ENCODE measurements at regions not wholly inside any gene's neighbourhood (a gene's known extent, or its start where the extent isn't known, plus 50 kb on each side); places are given as distances from the start of the nearest gene placed in this dataset.

DNA sequence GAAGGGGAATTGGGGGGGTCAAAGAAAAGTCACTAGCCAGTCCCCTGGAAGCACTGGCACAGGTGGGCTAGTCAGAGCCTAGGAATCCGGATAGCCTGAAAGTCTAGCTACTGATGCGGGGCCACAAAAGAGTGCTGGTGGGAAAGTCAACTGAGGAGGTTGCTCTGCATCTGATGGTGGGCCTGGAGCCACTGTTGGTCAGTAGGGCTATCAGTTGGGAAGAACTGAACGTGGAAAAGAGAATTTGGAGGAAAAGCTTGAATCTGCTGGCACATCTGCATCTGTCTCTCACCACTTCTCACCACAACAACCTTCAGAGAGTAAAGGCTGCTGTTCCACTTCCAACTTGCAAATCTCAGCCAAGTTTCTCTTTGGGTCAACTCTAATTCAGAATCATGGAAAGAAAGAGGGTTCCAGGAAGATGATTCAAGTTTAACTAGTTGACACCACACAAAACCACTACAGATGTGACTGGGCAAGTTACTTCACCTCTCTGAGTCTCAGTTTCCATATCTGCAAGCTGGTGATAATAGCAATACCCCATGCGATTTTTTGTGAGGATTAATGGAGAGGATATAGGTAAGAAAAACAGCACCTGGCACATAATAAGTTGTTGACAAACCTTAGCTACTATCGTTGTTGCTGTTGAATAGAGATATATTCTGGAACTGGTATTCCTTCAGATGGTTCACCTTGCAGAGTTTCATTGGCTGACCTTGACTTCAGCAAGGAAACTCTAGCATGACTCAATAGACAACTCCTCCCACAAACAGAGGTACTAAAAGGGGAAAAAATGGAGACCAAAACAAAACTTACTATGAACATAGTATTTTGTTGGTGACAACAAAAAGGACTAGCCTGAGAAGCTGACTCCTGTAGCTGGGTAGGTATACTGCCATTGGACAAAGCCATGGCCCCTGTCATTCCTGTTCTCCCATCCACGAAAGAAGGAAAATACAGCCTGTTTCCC lies 280.2 kb upstream of the STT3B start:
- no peaks in the 10 kb centered on the region for H3K4me1 Mint-ChIP-seq
- intact Hi-C loops (cut with micrococcal nuclease) = no loop called here
- DNase-seq (no peak), ATAC-seq (ENCODE audit: low read depth) (no peak)
- no peaks in the 10 kb centered on the region for H3K36me3 Mint-ChIP-seq (ENCODE audit: low read depth)
- peaks cover 3% of the 10 kb centered on the region for H3K27me3 Mint-ChIP-seq
- H3K27ac Mint-ChIP-seq = no peak overlapping the region
- ChIA-PET POLR2A (no interaction called here), CTCF (no interaction called here)
- TF ChIP-seq, protein P1, sequence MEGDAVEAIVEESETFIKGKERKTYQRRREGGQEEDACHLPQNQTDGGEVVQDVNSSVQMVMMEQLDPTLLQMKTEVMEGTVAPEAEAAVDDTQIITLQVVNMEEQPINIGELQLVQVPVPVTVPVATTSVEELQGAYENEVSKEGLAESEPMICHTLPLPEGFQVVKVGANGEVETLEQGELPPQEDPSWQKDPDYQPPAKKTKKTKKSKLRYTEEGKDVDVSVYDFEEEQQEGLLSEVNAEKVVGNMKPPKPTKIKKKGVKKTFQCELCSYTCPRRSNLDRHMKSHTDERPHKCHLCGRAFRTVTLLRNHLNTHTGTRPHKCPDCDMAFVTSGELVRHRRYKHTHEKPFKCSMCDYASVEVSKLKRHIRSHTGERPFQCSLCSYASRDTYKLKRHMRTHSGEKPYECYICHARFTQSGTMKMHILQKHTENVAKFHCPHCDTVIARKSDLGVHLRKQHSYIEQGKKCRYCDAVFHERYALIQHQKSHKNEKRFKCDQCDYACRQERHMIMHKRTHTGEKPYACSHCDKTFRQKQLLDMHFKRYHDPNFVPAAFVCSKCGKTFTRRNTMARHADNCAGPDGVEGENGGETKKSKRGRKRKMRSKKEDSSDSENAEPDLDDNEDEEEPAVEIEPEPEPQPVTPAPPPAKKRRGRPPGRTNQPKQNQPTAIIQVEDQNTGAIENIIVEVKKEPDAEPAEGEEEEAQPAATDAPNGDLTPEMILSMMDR (IDR thresholded peaks at IDR 0.05) = no peak
- no peaks in the 10 kb centered on the region for H3K9me3 Mint-ChIP-seq
- H3K4me3 Mint-ChIP-seq = no peak overlapping the region

DNA sequence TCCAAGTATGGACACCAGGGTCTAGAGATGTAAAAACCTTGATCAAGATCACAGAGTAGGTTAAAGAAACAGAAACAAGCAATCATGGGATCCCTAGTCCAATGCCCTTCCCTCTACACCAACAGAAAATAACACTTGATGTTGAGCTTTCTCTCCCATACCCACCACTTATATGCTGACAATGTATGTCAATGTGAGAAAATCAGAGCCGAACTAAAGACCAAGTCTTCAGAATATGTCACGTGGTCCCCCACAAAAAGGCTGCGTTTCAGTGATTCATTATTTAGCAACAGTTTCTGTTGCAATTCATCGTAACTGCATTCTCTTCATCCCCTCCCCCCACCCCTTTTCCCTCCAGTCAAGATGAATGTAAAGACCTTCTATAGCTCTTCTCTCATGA lies 278.9 kb upstream of the STT3B start:
- ChIA-PET CTCF (no interaction called here), POLR2A (no interaction called here)
- no peak for ATAC-seq (ENCODE audit: low read depth)
- H3K27ac Mint-ChIP-seq = no peak overlapping the region
- no peaks in the 10 kb centered on the region for H3K4me1 Mint-ChIP-seq
- no peaks in the 10 kb centered on the region for H3K9me3 Mint-ChIP-seq
- no peak overlapping the region for H3K4me3 Mint-ChIP-seq
- intact Hi-C loops (cut with micrococcal nuclease) = no loop called here
- TF ChIP-seq, protein P1 (IDR thresholded peaks at IDR 0.05) = no peak
- peaks cover 3% of the 10 kb centered on the region for H3K27me3 Mint-ChIP-seq
- DNase-seq = no peak
- no peaks in the 10 kb centered on the region for H3K36me3 Mint-ChIP-seq (ENCODE audit: low read depth)

DNA sequence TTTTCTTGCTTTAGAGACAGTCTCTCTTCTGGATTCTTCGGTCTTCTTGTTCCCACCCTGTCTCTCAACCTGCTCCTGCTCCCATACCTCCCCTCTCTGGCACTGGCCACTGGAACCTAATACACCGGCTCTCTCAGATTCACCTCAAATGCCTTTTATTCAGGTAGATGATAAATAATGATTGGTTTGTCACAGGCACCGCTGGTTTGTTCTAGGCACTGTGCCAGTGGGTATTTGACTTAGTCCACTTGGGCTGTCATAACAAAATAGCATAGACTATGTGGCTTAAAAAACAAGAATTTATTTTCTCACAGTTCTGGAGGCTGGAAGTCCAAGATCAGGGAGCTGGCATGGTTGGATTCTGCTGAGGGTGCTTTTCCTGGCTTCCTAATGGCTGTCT lies 278.2 kb upstream of the STT3B start:
- no peaks in the 10 kb centered on the region for H3K9me3 Mint-ChIP-seq
- no peak overlapping the region for H3K27ac Mint-ChIP-seq
- intact Hi-C loops (cut with micrococcal nuclease) = no loop called here
- H3K4me1 Mint-ChIP-seq = no peaks in the 10 kb centered on the region
- H3K4me3 Mint-ChIP-seq = no peak overlapping the region
- TF ChIP-seq, protein P1 (IDR thresholded peaks at IDR 0.05) = no peak
- DNase-seq (no peak), ATAC-seq (ENCODE audit: low read depth) (no peak)
- peaks cover 3% of the 10 kb centered on the region for H3K27me3 Mint-ChIP-seq
- ChIA-PET CTCF (no interaction called here), POLR2A (no interaction called here)
- H3K36me3 Mint-ChIP-seq (ENCODE audit: low read depth) = no peaks in the 10 kb centered on the region

DNA sequence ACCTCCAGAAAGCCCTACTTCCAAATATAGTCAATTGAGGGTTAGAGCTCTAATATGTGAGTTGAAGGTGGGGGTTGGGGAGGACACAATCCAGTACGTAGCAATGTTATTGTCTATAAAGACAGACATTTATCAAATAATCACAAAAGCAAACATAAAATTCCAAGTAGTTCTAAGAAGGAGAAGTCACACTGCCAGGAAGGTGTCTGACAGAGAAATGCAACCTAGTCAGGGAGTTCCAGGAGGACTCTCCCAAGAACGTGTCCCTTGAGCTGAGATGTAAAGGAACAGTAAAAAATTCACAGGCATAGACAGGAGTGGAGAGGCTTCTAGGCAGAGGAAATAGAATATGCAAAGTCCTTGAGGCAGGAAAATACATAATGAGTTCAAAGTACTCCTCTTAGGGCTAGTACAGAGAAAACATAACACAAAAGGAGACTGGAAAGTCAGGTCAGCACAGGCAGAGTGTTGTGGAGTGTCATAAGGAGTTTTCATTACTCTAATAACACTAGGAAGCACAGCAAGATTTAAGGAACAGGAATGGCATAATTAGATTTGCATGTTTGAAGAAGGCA lies 277.6 kb upstream of the STT3B start:
- ChIA-PET CTCF (no interaction called here), POLR2A (no interaction called here)
- DNase-seq (no peak), ATAC-seq (ENCODE audit: low read depth) (no peak)
- peaks cover 3% of the 10 kb centered on the region for H3K27me3 Mint-ChIP-seq
- TF ChIP-seq, protein P1 (IDR thresholded peaks at IDR 0.05) = no peak
- no peak overlapping the region for H3K27ac Mint-ChIP-seq
- intact Hi-C loops (cut with micrococcal nuclease) = no loop called here
- no peaks in the 10 kb centered on the region for H3K36me3 Mint-ChIP-seq (ENCODE audit: low read depth)
- no peaks in the 10 kb centered on the region for H3K4me1 Mint-ChIP-seq
- no peak overlapping the region for H3K4me3 Mint-ChIP-seq
- peaks cover under 1% of the 10 kb centered on the region for H3K9me3 Mint-ChIP-seq

DNA sequence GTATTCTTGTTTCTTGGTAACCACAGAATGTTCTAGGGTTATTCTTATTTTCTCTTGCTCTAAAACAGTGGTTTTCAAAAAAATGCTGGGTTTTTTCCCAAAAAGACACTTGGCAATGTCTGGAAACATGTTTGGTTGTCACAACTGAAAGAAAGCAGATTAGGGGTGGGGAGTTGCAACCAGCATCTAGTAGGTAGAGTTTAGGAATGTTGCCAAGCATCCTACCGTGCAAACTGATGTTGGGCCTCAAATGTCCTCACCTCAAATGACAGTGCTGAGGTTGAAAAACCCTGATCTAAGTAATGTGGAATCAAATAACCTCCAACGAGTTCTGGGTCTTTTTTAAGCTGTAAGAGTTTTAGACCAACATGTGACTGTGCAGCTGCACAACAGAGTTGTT lies 270.5 kb upstream of the STT3B start:
- intact Hi-C loops (cut with micrococcal nuclease) = no loop called here
- peaks cover 3% of the 10 kb centered on the region for H3K4me1 Mint-ChIP-seq
- H3K4me3 Mint-ChIP-seq = no peak overlapping the region
- no peak for DNase-seq
- CTCF ChIA-PET = no interaction called here
- POLR2A ChIA-PET = no interaction called here
- H3K9me3 Mint-ChIP-seq = peaks cover 3% of the 10 kb centered on the region
- no peaks in the 10 kb centered on the region for H3K36me3 Mint-ChIP-seq (ENCODE audit: low read depth)
- TF ChIP-seq, protein P1 (IDR thresholded peaks at IDR 0.05) = no peak
- H3K27ac Mint-ChIP-seq = no peak overlapping the region
- ATAC-seq (ENCODE audit: low read depth) = no peak
- peaks cover 1% of the 10 kb centered on the region for H3K27me3 Mint-ChIP-seq

Data from activated B cell treated with CpG ODN at 0.5 μM for 24 hours (primary cell).